Breast epithelium (tissue), 3 donors: ENCODE measurements at regions not wholly inside any gene's neighbourhood (a gene's known extent, or its start where the extent isn't known, plus 50 kb on each side); places are given as distances from the start of the nearest gene placed in this dataset.
"Not testable (repeated sequence)": the region's sequence is repeated elsewhere in the genome, so short reads cannot be mapped to it uniquely, and the experiment has no call there.

Experiments
- CTCF ChIP-seq, 3 donors: fragments of 450-650 bp; IDR thresholded peaks; one replicate each; pipeline ENCODE4 v1.5.1; 2016 to 2017; ENCODE audit warnings: antibody characterized with exemption in 3 of 3, mild to moderate bottlenecking in 3 of 3, moderate library complexity in 3 of 3
- POLR2A ChIP-seq: fragments of 450-650 bp; IDR thresholded peaks from one replicate; pipeline ENCODE4 v1.6.1; 2016; ENCODE audit warnings: antibody characterized with exemption, mild to moderate bottlenecking, moderate library complexity
- POLR2AphosphoS5 ChIP-seq, 3 donors: sonication (generic); formaldehyde crosslinking; IDR thresholded peaks; one replicate each; pipeline ENCODE4 v1.6.1; 2017; ENCODE audit warnings: antibody characterized with exemption in 3 of 3

GRCh38 chr2:234152835-234153234 is 102.3 kb downstream of the SPP2 start:
- not testable (repeated sequence) for TF ChIP-seq CTCF (IDR thresholded peaks at IDR 0.05); POLR2A; POLR2AphosphoS5 (IDR thresholded peaks at IDR 0.05)
